IMR-90 (cell line): ENCODE measurements at regions not wholly inside any gene's neighbourhood (a gene's known extent, or its start where the extent isn't known, plus 50 kb on each side); places are given as distances from the start of the nearest gene placed in this dataset.
A peak's percentile ranks its signal among the peaks of the same experiment; 100 is the strongest.
"Not testable (repeated sequence)": the region's sequence is repeated elsewhere in the genome, so short reads cannot be mapped to it uniquely, and the experiment has no call there.

Source experiments
- ATAC-seq: fragments of 200-7000 bp; cut with Tn5 transposase; 2 replicates; pipeline ENCODE4 v1.9.1; 2020; ENCODE audit warnings: low read depth, mild to moderate bottlenecking, moderate library complexity
- BruUV-seq: library from RNA; stranded (reverse); fragments of 400-500 nt; replicated peaks from 2 replicates; lab custom pipeline; 2021; lab: Mats Ljungman, UMichigan
- CTCF ChIA-PET: fragments of 300-600 bp; formaldehyde crosslinking; extraction: SDS; loops from one replicate; lab custom pipeline; 2021; ENCODE audit warnings: antibody characterized with exemption; lab: Yijun Ruan, JAX
- POLR2A ChIA-PET: fragments of 300-600 bp; sonication (Branson Sonifier 250); formaldehyde crosslinking; loops from one replicate; lab custom pipeline; 2022; ENCODE audit warnings: antibody characterized with exemption; ENCODE audit not compliant: unreplicated experiment; lab: Charles Lee
- DNase-seq: peaks from one replicate; pipeline ENCODE4 v3.0.0; 2013
- H2AFZ ChIP-seq: replicated peaks from 2 replicates; pipeline ENCODE3; 2013; ENCODE audit warnings: low read length, mild to moderate bottlenecking; ENCODE audit not compliant: poor library complexity
- H2AK5ac ChIP-seq: 2 replicates; pipeline ENCODE4 v1.6.1; 2013; ENCODE audit warnings: low read depth, low read length, inconsistent platforms
- H2AK9ac ChIP-seq: replicated peaks from 2 replicates; pipeline ENCODE3; 2013; ENCODE audit warnings: mild to moderate bottlenecking, low read depth, low read length, moderate library complexity; ENCODE audit not compliant: poor library complexity
- H2BK120ac ChIP-seq: 2 replicates; pipeline ENCODE4 v1.6.1; 2013; ENCODE audit warnings: low read depth, low read length, inconsistent platforms
- H2BK15ac ChIP-seq: 3 replicates; pipeline ENCODE4 v1.6.1; 2013; ENCODE audit warnings: low read depth, low read length, inconsistent platforms
- H2BK20ac ChIP-seq: 2 replicates; pipeline ENCODE4 v1.6.1; 2013; ENCODE audit warnings: low read depth, mild to moderate bottlenecking, inconsistent platforms, low read length, moderate library complexity
- H2BK5ac ChIP-seq: 2 replicates; pipeline ENCODE4 v1.6.1; 2013; ENCODE audit warnings: mild to moderate bottlenecking, low read depth, low read length, inconsistent platforms; ENCODE audit not compliant: poor library complexity, severe bottlenecking
- H3K14ac ChIP-seq: replicated peaks from 2 replicates; pipeline ENCODE4 v1.6.1; 2013; ENCODE audit warnings: low read depth, low read length, inconsistent platforms
- H3K18ac ChIP-seq: 2 replicates; pipeline ENCODE4 v1.6.1; 2013; ENCODE audit warnings: low read depth, low read length, control low read depth
- H3K23ac ChIP-seq: 2 replicates; pipeline ENCODE4 v1.6.1; 2013; ENCODE audit warnings: low read depth, low read length, inconsistent platforms
- H3K27ac ChIP-seq: 2 replicates; pipeline ENCODE4 v1.5.1; 2013; ENCODE audit warnings: mild to moderate bottlenecking, control low read depth, low read length; ENCODE audit not compliant: insufficient read depth
- H3K27me3 ChIP-seq: 2 replicates; pipeline ENCODE4 v1.6.1; 2013; ENCODE audit warnings: low read length; ENCODE audit not compliant: control insufficient read depth, insufficient read depth
- H3K36me3 ChIP-seq: 2 replicates; pipeline ENCODE4 v1.6.1; 2013; ENCODE audit warnings: low read length, mixed read lengths; ENCODE audit not compliant: control insufficient read depth, insufficient read depth
- H3K4ac ChIP-seq: 2 replicates; pipeline ENCODE4 v1.6.1; 2013; ENCODE audit warnings: low read depth, low read length, inconsistent platforms
- H3K4me1 ChIP-seq: 2 replicates; pipeline ENCODE4 v1.6.1; 2013; ENCODE audit warnings: low read length, mixed read lengths; ENCODE audit not compliant: control insufficient read depth, insufficient read depth
- H3K4me2 ChIP-seq: 2 replicates; pipeline ENCODE4 v1.6.1; 2013; ENCODE audit warnings: low read depth, mild to moderate bottlenecking, control low read depth, low read length, moderate library complexity
- H3K4me3 ChIP-seq: 2 replicates; pipeline ENCODE4 v1.5.1; 2013; ENCODE audit warnings: low read depth, mild to moderate bottlenecking, control low read depth, low read length, moderate library complexity; ENCODE audit not compliant: insufficient read depth
- H3K56ac ChIP-seq: 2 replicates; pipeline ENCODE4 v1.6.1; 2013; ENCODE audit warnings: low read length, inconsistent platforms; ENCODE audit not compliant: insufficient read depth; ENCODE audit errors: extremely low read depth
- H3K79me1 ChIP-seq, 2 experiments: 2 replicates each; pipeline ENCODE4 v1.6.1; 2013; ENCODE audit warnings: low read length in 2 of 2, inconsistent platforms in 1 of 2, low read depth in 1 of 2
- H3K9ac ChIP-seq: 2 replicates; pipeline ENCODE4 v1.6.1; 2013; ENCODE audit warnings: low read depth, low read length, control low read depth
- H3K9me1 ChIP-seq: 2 replicates; pipeline ENCODE4 v1.6.1; 2013; ENCODE audit warnings: low read length, inconsistent platforms; ENCODE audit not compliant: insufficient read depth
- H3K9me3 ChIP-seq: 2 replicates; pipeline ENCODE4 v1.6.1; 2013; ENCODE audit warnings: low read length; ENCODE audit not compliant: control insufficient read depth, insufficient read depth
- H4K20me1 ChIP-seq: 2 replicates; pipeline ENCODE4 v1.6.1; 2013; ENCODE audit warnings: low read length, inconsistent platforms; ENCODE audit not compliant: insufficient read depth
- H4K5ac ChIP-seq: 2 replicates; pipeline ENCODE4 v1.6.1; 2013; ENCODE audit warnings: mild to moderate bottlenecking, low read depth, low read length, control low read depth
- H4K8ac ChIP-seq, 2 experiments: 2 replicates each; pipeline ENCODE4 v1.6.1; 2013; ENCODE audit warnings: low read depth in 2 of 2, low read length in 2 of 2, control low read depth in 1 of 2, inconsistent platforms in 1 of 2
- H4K91ac ChIP-seq: 2 replicates; pipeline ENCODE4 v1.6.1; 2013; ENCODE audit warnings: low read depth, low read length, inconsistent platforms; ENCODE audit not compliant: insufficient read depth
- BHLHE40 ChIP-seq: fragments of 150-350 bp; IDR thresholded peaks from 2 replicates; pipeline ENCODE4 v1.6.1; 2016; ENCODE audit warnings: mild to moderate bottlenecking, low read depth, low read length
- CHD1 ChIP-seq: IDR thresholded peaks from 2 replicates; pipeline ENCODE4 v1.6.1; 2012; ENCODE audit warnings: low read depth, low read length, improper control_type of control experiment
- MAFK ChIP-seq: IDR thresholded peaks from 2 replicates; pipeline ENCODE4 v1.6.1; 2012; ENCODE audit warnings: low read depth, low read length, improper control_type of control experiment
- MXI1 ChIP-seq: IDR thresholded peaks from 2 replicates; pipeline ENCODE4 v1.6.1; 2012; ENCODE audit warnings: low read depth, mild to moderate bottlenecking, low read length, moderate library complexity, borderline replicate concordance
- POLR2A ChIP-seq: IDR thresholded peaks from 2 replicates; pipeline ENCODE4 v1.6.1; 2012; ENCODE audit warnings: mild to moderate bottlenecking, low read depth, low read length
- RCOR1 ChIP-seq: IDR thresholded peaks from 2 replicates; pipeline ENCODE4 v1.6.1; 2012; ENCODE audit warnings: mild to moderate bottlenecking, low read length, improper control_type of control experiment; ENCODE audit not compliant: insufficient replicate concordance
- WGBS, 2 experiments: methylation state at CpG; one replicate each; pipeline versions ENCODE4 v1.1.5 to v1.1.7; 2013; ENCODE audit warnings: missing lambda C conversion rate in 2 of 2; ENCODE audit not compliant: insufficient read length in 1 of 2; ENCODE audit errors: extremely low coverage in 2 of 2; 5-methylcytosine and 5-hydroxymethylcytosine counted together
- dilution Hi-C: fragments of 300-500 bp; cut with HindIII; formaldehyde crosslinking; loops from one replicate; pipeline ENCODE4 v1.14.3; 2018; ENCODE audit warnings: low sequenced_read_pairs; ENCODE audit not compliant: unreplicated experiment
- in situ Hi-C: fragments of 300-500 bp; cut with MboI; formaldehyde crosslinking; loops from 3 replicates; pipeline ENCODE4 v1.14.3; 2019; ENCODE audit warnings: low sequenced_read_pairs, inconsistent platforms, mixed read lengths
- intact Hi-C: fragments of 100-400 bp; cut with micrococcal nuclease; formaldehyde crosslinking; loops from 2 replicates; pipeline ENCODE4 v1.10.0; 2022

GRCh38 chr13:24931450-24932251, 164.3 kb upstream of the PABPC3 start:
- H2BK20ac ChIP-seq, result no peak overlapping the region
- H3K4ac ChIP-seq, result no peak overlapping the region
- ChIA-PET CTCF (no interaction called here), POLR2A (no interaction called here)
- H4K91ac ChIP-seq, result no peak overlapping the region
- BruUV-seq, result no TSS peak
- no peak overlapping the region for H3K14ac ChIP-seq
- no peak for TF ChIP-seq CHD1
- TF ChIP-seq MAFK, result no peak
- TF ChIP-seq BHLHE40, result no peak
- TF ChIP-seq MXI1, result no peak
- no peak for TF ChIP-seq RCOR1
- TF ChIP-seq POLR2A, result no peak
- no peak overlapping the region for H2AFZ ChIP-seq
- no CpG with 5 or more reads among the region's 31 CpGs for WGBS, 2 experiments
- H2AK5ac ChIP-seq, result no peak overlapping the region
- H3K4me3 ChIP-seq, result peak overlapping the region; percentile 20; the same call in 1 of the 2 replicates
- no peaks in the 10 kb centered on the region for H4K20me1 ChIP-seq
- no peak overlapping the region for H2BK120ac ChIP-seq
- in situ Hi-C loops (no loop called here), dilution Hi-C loops (no loop called here), intact Hi-C loops (loop anchor here (10.0 kb wide), 1 partner anchor 177 kb away; no protein-coding TSS in a partner anchor)
- no peak overlapping the region for H2AK9ac ChIP-seq
- H3K27me3 ChIP-seq, result peaks cover 33% of the 10 kb centered on the region
- ATAC-seq, result no peak
- no peak overlapping the region for H3K23ac ChIP-seq
- no peak overlapping the region for H3K18ac ChIP-seq
- H2BK15ac ChIP-seq, result no peak overlapping the region
- no peaks in the 10 kb centered on the region for H3K9me3 ChIP-seq
- no peak overlapping the region for H3K56ac ChIP-seq
- no peaks in the 10 kb centered on the region for H3K4me1 ChIP-seq
- no peaks in the 10 kb centered on the region for H3K9me1 ChIP-seq
- H3K4me2 ChIP-seq, result peak overlapping the region; percentile 17; the same call in 1 of the 2 replicates
- no peak overlapping the region for H4K8ac ChIP-seq
- no peak overlapping the region for H2BK5ac ChIP-seq
- H3K79me1 ChIP-seq, result no peaks in the 10 kb centered on the region
- no peak for DNase-seq
- H3K36me3 ChIP-seq, result no peaks in the 10 kb centered on the region
- no peak overlapping the region for H3K27ac ChIP-seq
- H3K9ac ChIP-seq, result no peak overlapping the region
- no peak overlapping the region for H4K5ac ChIP-seq

GRCh38 chr13:24933106-24934023, 162.6 kb upstream of the PABPC3 start:
- H3K4me3 ChIP-seq, H2BK20ac ChIP-seq, H3K9me3 ChIP-seq, ATAC-seq, H3K4me1 ChIP-seq, H4K91ac ChIP-seq, DNase-seq, H2BK15ac ChIP-seq, CTCF ChIA-PET, H3K4me2 ChIP-seq, H2AK9ac ChIP-seq, H3K23ac ChIP-seq, H4K8ac ChIP-seq, H3K27ac ChIP-seq, H2BK120ac ChIP-seq, BruUV-seq, H4K5ac ChIP-seq, H3K9me1 ChIP-seq, POLR2A ChIA-PET, H3K79me1 ChIP-seq, H3K18ac ChIP-seq, H2BK5ac ChIP-seq, H4K20me1 ChIP-seq, H3K9ac ChIP-seq, dilution Hi-C loops, H3K56ac ChIP-seq, in situ Hi-C loops, H3K14ac ChIP-seq, H3K36me3 ChIP-seq, H2AFZ ChIP-seq, H3K4ac ChIP-seq, H2AK5ac ChIP-seq: not testable (repeated sequence)
- H3K27me3 ChIP-seq, result peaks cover 29% of the 10 kb centered on the region
- WGBS, 2 experiments, result no CpG with 5 or more reads among the region's 15 CpGs
- intact Hi-C loops, result loop anchor here (10.0 kb wide), 1 partner anchor 179 kb away; no protein-coding TSS in a partner anchor
